ENCODE measurements at regions not wholly inside any gene's neighbourhood (a gene's known extent, or its start where the extent isn't known, plus 50 kb on each side); places are given as distances from the start of the nearest gene placed in this dataset.
"Not testable (repeated sequence)": the region's sequence is repeated elsewhere in the genome, so short reads cannot be mapped to it uniquely, and the experiment has no call there.

DNA sequence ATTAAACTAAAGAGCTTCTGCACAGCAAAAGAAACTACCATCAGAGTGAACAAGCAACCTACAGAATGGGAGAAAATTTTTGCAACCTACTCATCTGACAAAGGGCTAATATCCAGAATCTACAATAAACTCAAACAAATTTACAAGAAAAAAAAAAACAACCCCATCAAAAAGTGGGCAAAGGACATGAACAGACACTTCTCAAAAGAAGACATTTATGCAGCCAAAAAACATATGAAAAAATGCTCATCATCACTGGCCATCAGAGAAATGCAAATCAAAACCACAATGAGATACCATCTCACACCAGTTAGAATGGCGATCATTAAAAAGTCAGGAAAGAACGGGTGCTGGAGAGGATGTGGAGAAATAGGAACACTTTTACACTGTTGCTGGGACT is 439.3 kb upstream of the ADGRB3 start:
- H3K4me2 ChIP-seq (ENCODE audit: insufficient read depth in 1 of 2, low read depth in 2 of 2, low read length in 2 of 2); H3K23me2 ChIP-seq (ENCODE audit: low read depth, low read length); H3K79me2 ChIP-seq (ENCODE audit: control insufficient read depth in 1 of 2, insufficient read depth in 2 of 2, low read length in 2 of 2); H2BK12ac ChIP-seq (ENCODE audit: low read depth, low read length); H3K56ac ChIP-seq (replicated peaks; ENCODE audit: insufficient read length, low read depth, low read length); H3K14ac ChIP-seq (ENCODE audit: insufficient read length); POLR2A ChIA-PET (ENCODE audit: partially characterized antibody); H2BK20ac ChIP-seq (ENCODE audit: low read length); H3K9ac ChIP-seq (replicated peaks in 1 of 4; ENCODE audit: extremely low read depth in 1 of 4, low read depth in 3 of 4, low read length in 3 of 4); H4K5ac ChIP-seq (ENCODE audit: insufficient read length, low read depth, low read length); CTCF ChIA-PET (ENCODE audit: partially characterized antibody); H4K8ac ChIP-seq (ENCODE audit: extremely low read depth, insufficient read depth, low read length); H3K23ac ChIP-seq (ENCODE audit: insufficient read length); H2BK120ac ChIP-seq (replicated peaks; ENCODE audit: low read depth, low read length); DNase-seq (ENCODE audit: low read depth in 1 of 2, low spot score in 2 of 2); H3K27me3 ChIP-seq (replicated peaks in 1 of 4; ENCODE audit: control insufficient read depth in 3 of 4, extremely low read depth in 1 of 4, insufficient read depth in 3 of 4, low read length in 3 of 4); H2AFZ ChIP-seq (ENCODE audit: low read length); H2BK15ac ChIP-seq (ENCODE audit: low read length); H3K79me1 ChIP-seq (ENCODE audit: low read depth, low read length); H3K18ac ChIP-seq (ENCODE audit: extremely low read depth, low read length); H2BK5ac ChIP-seq (ENCODE audit: low read depth, low read length); H3K36me3 ChIP-seq (ENCODE audit: control insufficient read depth in 2 of 4, insufficient read depth in 4 of 4, low read length in 3 of 4); H4K91ac ChIP-seq (replicated peaks; ENCODE audit: insufficient read length, low read length); H3K4me1 ChIP-seq (replicated peaks in 1 of 4; ENCODE audit: control insufficient read depth in 3 of 4, insufficient read depth in 4 of 4, low read length in 3 of 4); H4K20me1 ChIP-seq (replicated peaks in 1 of 2; ENCODE audit: control insufficient read depth in 1 of 2, insufficient read depth in 2 of 2, low read length in 2 of 2); H3K4ac ChIP-seq (replicated peaks; ENCODE audit: insufficient read length, low read depth, low read length); H2AK5ac ChIP-seq (ENCODE audit: low read depth, low read length); H3K9me3 ChIP-seq (ENCODE audit: insufficient read depth in 2 of 2, low read depth in 1 of 2, low read length in 1 of 2); H3K4me3 ChIP-seq (ENCODE audit: extremely low read depth in 1 of 4, insufficient read depth in 2 of 4, low read depth in 3 of 4, low read length in 4 of 4); H3K27ac ChIP-seq (ENCODE audit: low read depth, low read length); FAIRE-seq: not testable (repeated sequence)
- 91% methylated on average over 2 of the region's 2 CpGs; no CpG with 5 or more reads in 1 of the 2 experiments for WGBS, 2 experiments (ENCODE audit: extremely low coverage in 1 of 2, insufficient coverage in 1 of 2, insufficient read length in 1 of 2, insufficient replicate concordance in 2 of 2, low coverage in 1 of 2, low lambda C conversion rate in 2 of 2, missing lambda C conversion rate in 1 of 2)

Data from H1 (cell line).